ENCODE measurements at regions not wholly inside any gene's neighbourhood (a gene's known extent, or its start where the extent isn't known, plus 50 kb on each side); places are given as distances from the start of the nearest gene placed in this dataset.

DNA sequence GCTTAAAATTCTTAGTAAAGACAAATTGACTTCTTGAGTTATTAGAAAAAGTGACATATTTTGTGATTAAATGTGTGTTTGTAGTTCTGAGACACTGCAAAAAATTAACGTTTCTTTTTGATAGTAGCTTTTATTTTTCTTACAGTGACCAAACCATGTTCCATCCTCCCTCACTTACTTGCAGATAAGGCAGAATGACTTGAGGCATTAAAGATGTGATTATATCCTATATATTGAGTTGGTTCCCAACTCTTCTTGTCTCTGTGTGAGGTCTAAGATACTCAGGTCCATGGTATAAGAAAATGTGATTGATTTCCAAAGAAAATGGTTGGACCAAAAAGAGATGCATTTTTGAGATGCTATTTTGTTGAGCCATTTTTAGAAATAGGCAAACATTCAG, 238.3 kb upstream of the NR2F2 start:
- no peak for TF ChIP-seq PPARA (CRISPR knock-in tag; IDR thresholded peaks at IDR 0.05; ENCODE audit: borderline replicate concordance)
- TF ChIP-seq OSR1 (CRISPR knock-in tag; IDR thresholded peaks at IDR 0.05): no peak
- no peak for TF ChIP-seq ZFP30 (CRISPR knock-in tag; IDR thresholded peaks at IDR 0.05)
- no peak for TF ChIP-seq ZNF70 (CRISPR knock-in tag; IDR thresholded peaks at IDR 0.05)
- TF ChIP-seq ZC3H10 (CRISPR knock-in tag; IDR thresholded peaks at IDR 0.05): no peak
- TF ChIP-seq, protein P1, sequence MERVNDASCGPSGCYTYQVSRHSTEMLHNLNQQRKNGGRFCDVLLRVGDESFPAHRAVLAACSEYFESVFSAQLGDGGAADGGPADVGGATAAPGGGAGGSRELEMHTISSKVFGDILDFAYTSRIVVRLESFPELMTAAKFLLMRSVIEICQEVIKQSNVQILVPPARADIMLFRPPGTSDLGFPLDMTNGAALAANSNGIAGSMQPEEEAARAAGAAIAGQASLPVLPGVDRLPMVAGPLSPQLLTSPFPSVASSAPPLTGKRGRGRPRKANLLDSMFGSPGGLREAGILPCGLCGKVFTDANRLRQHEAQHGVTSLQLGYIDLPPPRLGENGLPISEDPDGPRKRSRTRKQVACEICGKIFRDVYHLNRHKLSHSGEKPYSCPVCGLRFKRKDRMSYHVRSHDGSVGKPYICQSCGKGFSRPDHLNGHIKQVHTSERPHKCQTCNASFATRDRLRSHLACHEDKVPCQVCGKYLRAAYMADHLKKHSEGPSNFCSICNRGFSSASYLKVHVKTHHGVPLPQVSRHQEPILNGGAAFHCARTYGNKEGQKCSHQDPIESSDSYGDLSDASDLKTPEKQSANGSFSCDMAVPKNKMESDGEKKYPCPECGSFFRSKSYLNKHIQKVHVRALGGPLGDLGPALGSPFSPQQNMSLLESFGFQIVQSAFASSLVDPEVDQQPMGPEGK (CRISPR knock-in tag; IDR thresholded peaks at IDR 0.05; ENCODE audit: borderline replicate concordance): no peak
- no peak for TF ChIP-seq ZFP3 (CRISPR knock-in tag; IDR thresholded peaks at IDR 0.05)
- TF ChIP-seq TSHZ2 (CRISPR knock-in tag; IDR thresholded peaks at IDR 0.05): no peak
- TF ChIP-seq ESRRG (CRISPR knock-in tag; IDR thresholded peaks at IDR 0.05): no peak
- TF ChIP-seq CSDC2 (CRISPR knock-in tag; IDR thresholded peaks at IDR 0.05): no peak
- no peak for TF ChIP-seq ARNTL (CRISPR knock-in tag; IDR thresholded peaks at IDR 0.05; ENCODE audit: borderline replicate concordance, low read depth)
- no peak for TF ChIP-seq ZNF8 (CRISPR knock-in tag; IDR thresholded peaks at IDR 0.05)
- TF ChIP-seq RARB (CRISPR knock-in tag; IDR thresholded peaks at IDR 0.05): no peak

Data from SK-N-SH treated with all-trans-retinoic acid at 6 μM for 48 hours (cell line).